Lower leg skin (tissue), 4 donors: ENCODE measurements at regions not wholly inside any gene's neighbourhood (a gene's known extent, or its start where the extent isn't known, plus 50 kb on each side); places are given as distances from the start of the nearest gene placed in this dataset.

Experiments
- DNase-seq, 2 donors: peaks; one replicate each; pipeline ENCODE4 v3.0.0-alpha.2; 2019; ENCODE audit warnings: low spot score in 2 of 2
- H3K4me3 ChIP-seq: fragments of 200-600 bp; sonication (generic); 2 replicates; pipeline ENCODE4 v1.5.1; 2017; ENCODE audit warnings: mild to moderate bottlenecking, low read depth; ENCODE audit not compliant: poor library complexity, severe bottlenecking
- CTCF ChIP-seq, 3 donors: fragments of 450-650 bp; IDR thresholded peaks; one replicate each; pipeline ENCODE4 v1.5.1; 2016; ENCODE audit warnings: antibody characterized with exemption in 3 of 3, mild to moderate bottlenecking in 3 of 3, moderate library complexity in 2 of 3
- POLR2A ChIP-seq, 2 donors: fragments of 450-650 bp; IDR thresholded peaks; one replicate each; pipeline ENCODE4 v1.6.1; 2016 to 2017; ENCODE audit warnings: antibody characterized with exemption in 2 of 2, mild to moderate bottlenecking in 1 of 2, moderate library complexity in 1 of 2
- WGBS, 2 donors: methylation state at CpG; one replicate each; pipeline ENCODE4 v1.1.5; 2018; 5-methylcytosine and 5-hydroxymethylcytosine counted together
- intact Hi-C: fragments of 100-400 bp; cut with DNase I; formaldehyde crosslinking; loops from one replicate; pipeline ENCODE4 v1.15.0; 2023; ENCODE audit warnings: low total_unique reads

- no peak for DNase-seq
- H3K4me3 ChIP-seq, result no peak overlapping the region
- intact Hi-C loops, result no loop called here
- TF ChIP-seq CTCF (IDR thresholded peaks at IDR 0.05) (no peak), POLR2A (IDR thresholded peaks at IDR 0.05) (no peak)
- 76 to 86% methylated on average over 2 of the region's 2 CpGs for WGBS, 2 donors
Observed at GRCh38 chr16:74192281-74192797, 104.3 kb upstream of the PSMD7 start.

GRCh38 chr16:74190292-74190691 lies 106.3 kb upstream of the PSMD7 start:
- no peak overlapping the region for H3K4me3 ChIP-seq
- DNase-seq, result no peak
- no peak for TF ChIP-seq POLR2A (IDR thresholded peaks at IDR 0.05)
- intact Hi-C loops, result no loop called here

GRCh38 chr16:74188856-74189255 lies 107.8 kb upstream of the PSMD7 start:
- TF ChIP-seq POLR2A (IDR thresholded peaks at IDR 0.05), result no peak
- no peak for TF ChIP-seq CTCF (IDR thresholded peaks at IDR 0.05)
- 87 to 93% methylated on average over 4 of the region's 4 CpGs for WGBS, 2 donors
- H3K4me3 ChIP-seq, result no peak overlapping the region
- DNase-seq, result no peak
- intact Hi-C loops, result no loop called here

- no peak for TF ChIP-seq POLR2A (IDR thresholded peaks at IDR 0.05)
- TF ChIP-seq CTCF (IDR thresholded peaks at IDR 0.05), result no peak
- intact Hi-C loops, result no loop called here
- no peak overlapping the region for H3K4me3 ChIP-seq
- 34 to 58% methylated on average over 3 of the region's 3 CpGs for WGBS, 2 donors
- DNase-seq, result no peak
Observed at GRCh38 chr16:74186561-74186971, 110.0 kb upstream of the PSMD7 start.

- intact Hi-C loops, result no loop called here
- WGBS, 2 donors, result 92% methylated on average over 5 of the region's 5 CpGs
- H3K4me3 ChIP-seq, result no peak overlapping the region
- DNase-seq, result no peak
- TF ChIP-seq POLR2A (IDR thresholded peaks at IDR 0.05) (no peak), CTCF (IDR thresholded peaks at IDR 0.05) (no peak)
Observed at GRCh38 chr16:74184839-74185238, 111.8 kb upstream of the PSMD7 start.

GRCh38 chr16:74183601-74184360 lies 112.8 kb upstream of the PSMD7 start:
- DNase-seq, result no peak
- intact Hi-C loops, result no loop called here
- no peak overlapping the region for H3K4me3 ChIP-seq
- 87 to 88% methylated on average over 4 of the region's 4 CpGs for WGBS, 2 donors
- TF ChIP-seq POLR2A (IDR thresholded peaks at IDR 0.05), result no peak
- TF ChIP-seq CTCF (IDR thresholded peaks at IDR 0.05), result no peak
